ENCODE measurements at regions not wholly inside any gene's neighbourhood (a gene's known extent, or its start where the extent isn't known, plus 50 kb on each side); places are given as distances from the start of the nearest gene placed in this dataset.

DNA sequence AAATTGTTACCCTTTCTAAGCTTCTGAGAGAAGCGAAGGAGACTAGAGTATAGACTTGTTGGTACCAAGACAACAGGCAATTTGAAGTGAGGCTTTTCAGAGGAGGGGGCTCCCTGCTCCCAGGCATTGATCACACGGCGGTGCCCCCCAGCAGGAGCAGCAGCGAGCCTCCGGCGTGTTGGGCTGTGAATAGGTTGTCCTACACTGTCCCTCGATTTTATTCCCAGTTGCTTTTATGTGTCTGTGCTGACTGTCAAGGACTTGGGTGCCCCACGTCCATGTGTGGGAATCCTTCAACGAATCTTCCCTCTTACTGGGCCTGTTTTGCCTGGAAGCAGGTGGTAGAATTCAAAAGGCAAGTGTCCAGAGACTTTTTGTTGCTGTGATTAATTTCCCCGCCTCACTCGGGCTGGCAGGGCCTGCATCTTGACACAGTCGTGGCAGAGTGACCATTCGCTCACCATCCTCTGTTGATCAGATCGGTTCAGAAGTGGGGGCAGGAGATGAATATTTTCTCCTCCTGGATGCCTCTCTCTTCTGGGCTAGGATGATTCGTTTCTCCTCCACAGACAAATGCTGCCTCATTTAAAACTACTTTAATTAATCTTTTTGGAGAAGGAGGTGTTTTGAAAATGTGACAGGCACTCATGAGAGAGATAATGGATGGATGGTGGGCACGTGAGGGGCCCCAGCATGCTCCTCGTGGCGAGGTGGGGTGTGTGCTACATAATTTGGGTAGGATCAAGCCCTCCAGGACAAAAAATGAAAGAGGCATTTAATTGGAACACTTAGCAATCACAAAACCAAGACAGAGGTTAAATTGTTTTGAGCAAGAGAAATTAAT, 77.6 kb downstream of the SMIM21 start:
- H3K4me1 ChIP-seq (ENCODE audit: low read depth): no peaks in the 10 kb centered on the region
- no peaks in the 10 kb centered on the region for H3K9me3 ChIP-seq (ENCODE audit: low read depth)
- no peak for DNase-seq (ENCODE audit: low read depth in 1 of 2, low spot score in 1 of 2)
- no peak overlapping the region for H3K4me3 ChIP-seq
- no peak for TF ChIP-seq CTCF (IDR thresholded peaks at IDR 0.05; ENCODE audit: low read depth, low read length)
- H3K36me3 ChIP-seq: no peaks in the 10 kb centered on the region
- H3K27ac ChIP-seq: no peak overlapping the region
- H3K27me3 ChIP-seq: no peaks in the 10 kb centered on the region

GRCh38 chr18:75346671-75347070, 80.8 kb downstream of the SMIM21 start:
- no peaks in the 10 kb centered on the region for H3K36me3 ChIP-seq
- no peaks in the 10 kb centered on the region for H3K4me1 ChIP-seq (ENCODE audit: low read depth)
- H3K27ac ChIP-seq: no peak overlapping the region
- no peaks in the 10 kb centered on the region for H3K9me3 ChIP-seq (ENCODE audit: low read depth)
- no peak for DNase-seq (ENCODE audit: low read depth in 1 of 2, low spot score in 1 of 2)
- H3K4me3 ChIP-seq: no peak overlapping the region
- H3K27me3 ChIP-seq: no peaks in the 10 kb centered on the region
- no peak for TF ChIP-seq CTCF (IDR thresholded peaks at IDR 0.05; ENCODE audit: low read depth, low read length)

DNA sequence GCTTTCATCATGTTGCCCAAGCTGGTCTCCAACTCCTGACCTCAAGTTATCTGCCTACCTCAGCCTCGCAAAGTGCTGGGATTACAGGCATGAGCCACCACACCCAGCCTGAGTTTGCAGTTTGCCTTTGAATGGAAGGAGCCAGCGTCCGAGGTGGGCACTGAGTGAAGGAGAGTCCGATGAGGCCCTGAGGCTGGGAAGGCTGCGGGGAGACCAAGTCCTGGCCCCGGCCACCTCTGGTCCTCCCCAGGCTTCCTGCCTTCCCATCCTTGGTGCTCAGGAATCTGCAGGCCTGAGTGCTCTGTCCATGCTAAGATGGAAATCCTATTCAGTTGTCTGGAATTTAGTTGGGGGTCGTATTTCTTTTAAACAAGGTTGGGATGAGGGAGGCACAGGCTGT, 82.9 kb downstream of the SMIM21 start:
- no peak for TF ChIP-seq CTCF (IDR thresholded peaks at IDR 0.05; ENCODE audit: low read depth, low read length)
- Histone ChIP-seq H3K27me3 (no peaks in the 10 kb centered on the region), H3K9me3 (ENCODE audit: low read depth) (no peaks in the 10 kb centered on the region), H3K4me3 (no peak overlapping the region), H3K4me1 (ENCODE audit: low read depth) (no peaks in the 10 kb centered on the region), H3K36me3 (no peaks in the 10 kb centered on the region), H3K27ac (no peak overlapping the region)
- DNase-seq (ENCODE audit: low read depth in 1 of 2, low spot score in 1 of 2): no peak

GRCh38 chr18:75344161-75344560, 83.3 kb downstream of the SMIM21 start:
- Histone ChIP-seq H3K36me3 (no peaks in the 10 kb centered on the region), H3K27ac (no peak overlapping the region), H3K27me3 (no peaks in the 10 kb centered on the region), H3K4me1 (ENCODE audit: low read depth) (no peaks in the 10 kb centered on the region), H3K4me3 (no peak overlapping the region), H3K9me3 (ENCODE audit: low read depth) (no peaks in the 10 kb centered on the region)
- DNase-seq (ENCODE audit: low read depth in 1 of 2, low spot score in 1 of 2): no peak
- TF ChIP-seq CTCF (IDR thresholded peaks at IDR 0.05; ENCODE audit: low read depth, low read length): no peak

- no peak overlapping the region for H3K4me3 ChIP-seq
- DNase-seq (ENCODE audit: low read depth in 1 of 2, low spot score in 1 of 2): peak in 1 of 2 donors; percentile 43
- no peak overlapping the region for H3K27ac ChIP-seq
- H3K9me3 ChIP-seq (ENCODE audit: low read depth): no peaks in the 10 kb centered on the region
- H3K27me3 ChIP-seq: no peaks in the 10 kb centered on the region
- no peaks in the 10 kb centered on the region for H3K36me3 ChIP-seq
- TF ChIP-seq CTCF (IDR thresholded peaks at IDR 0.05; ENCODE audit: low read depth, low read length): no peak
- no peaks in the 10 kb centered on the region for H3K4me1 ChIP-seq (ENCODE audit: low read depth)
These were observed 84.1 kb downstream of the SMIM21 start for GRCh38 chr18:75343389-75343788.
